Esophagus squamous epithelium (tissue), 4 donors: ENCODE measurements at regions not wholly inside any gene's neighbourhood (a gene's known extent, or its start where the extent isn't known, plus 50 kb on each side); places are given as distances from the start of the nearest gene placed in this dataset.
"Not testable (repeated sequence)": the region's sequence is repeated elsewhere in the genome, so short reads cannot be mapped to it uniquely, and the experiment has no call there.

Experiments used
- POLR2A ChIP-seq, 4 donors: fragments of 450-650 bp; IDR thresholded peaks; one replicate each; pipeline ENCODE4 v1.6.1; 2017; ENCODE audit warnings: antibody characterized with exemption in 4 of 4, mild to moderate bottlenecking in 4 of 4, moderate library complexity in 3 of 4
- TF ChIP-seq, protein P1 (sequence below), 6 experiments: fragments of 450-650 bp in 4 of 6; fragments of 200-600 bp in 2 of 6; sonication (generic) in 2 of 6; IDR thresholded peaks; one replicate each; pipeline ENCODE4 v1.5.1; 2016 to 2019; ENCODE audit warnings: antibody characterized with exemption in 6 of 6, mild to moderate bottlenecking in 4 of 6, moderate library complexity in 4 of 6

DNA sequence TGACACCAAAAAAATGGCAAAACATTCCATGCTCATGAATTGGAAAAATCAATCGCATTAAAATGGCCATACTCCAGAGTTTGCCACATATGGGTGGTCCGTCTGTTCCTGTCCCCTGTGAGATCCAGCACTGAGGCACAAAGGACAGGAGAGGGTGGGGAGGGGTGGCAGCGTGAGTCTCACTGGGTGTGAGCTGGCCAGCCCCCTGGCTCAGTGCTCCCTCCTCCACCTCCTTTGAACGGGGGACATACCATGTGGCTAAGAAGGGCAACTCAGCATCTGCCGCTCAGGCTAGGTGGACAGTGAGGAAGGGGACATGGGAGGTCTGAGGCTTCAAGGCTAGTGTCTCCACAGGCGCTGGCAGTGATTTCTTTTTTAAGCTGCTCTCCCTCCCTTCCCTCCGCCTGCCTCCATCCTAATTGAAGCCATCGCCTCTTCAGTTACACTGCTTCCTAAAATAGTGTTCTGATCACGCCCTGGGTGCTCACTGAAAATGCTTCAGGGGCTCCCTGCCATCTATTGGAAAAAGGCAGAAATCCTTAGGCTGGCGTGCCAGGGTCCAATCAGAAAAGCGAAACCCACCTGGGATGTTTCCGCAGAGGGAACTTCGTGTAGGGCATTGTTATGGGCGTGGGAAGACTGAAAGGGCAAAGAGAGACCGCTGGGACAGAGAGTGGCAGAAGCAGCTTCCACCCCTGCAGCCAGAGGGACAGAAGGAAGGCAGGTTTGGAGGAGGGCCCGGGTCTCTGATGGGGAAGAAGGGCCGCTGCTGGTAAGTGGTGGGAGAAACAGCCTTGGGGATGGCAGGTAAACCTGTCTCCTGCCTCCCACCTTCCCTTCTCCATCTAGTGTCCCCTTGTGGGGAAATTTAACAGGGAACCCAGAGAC lies 75.8 kb downstream of the TBC1D28 start:
- TF ChIP-seq, protein P1, sequence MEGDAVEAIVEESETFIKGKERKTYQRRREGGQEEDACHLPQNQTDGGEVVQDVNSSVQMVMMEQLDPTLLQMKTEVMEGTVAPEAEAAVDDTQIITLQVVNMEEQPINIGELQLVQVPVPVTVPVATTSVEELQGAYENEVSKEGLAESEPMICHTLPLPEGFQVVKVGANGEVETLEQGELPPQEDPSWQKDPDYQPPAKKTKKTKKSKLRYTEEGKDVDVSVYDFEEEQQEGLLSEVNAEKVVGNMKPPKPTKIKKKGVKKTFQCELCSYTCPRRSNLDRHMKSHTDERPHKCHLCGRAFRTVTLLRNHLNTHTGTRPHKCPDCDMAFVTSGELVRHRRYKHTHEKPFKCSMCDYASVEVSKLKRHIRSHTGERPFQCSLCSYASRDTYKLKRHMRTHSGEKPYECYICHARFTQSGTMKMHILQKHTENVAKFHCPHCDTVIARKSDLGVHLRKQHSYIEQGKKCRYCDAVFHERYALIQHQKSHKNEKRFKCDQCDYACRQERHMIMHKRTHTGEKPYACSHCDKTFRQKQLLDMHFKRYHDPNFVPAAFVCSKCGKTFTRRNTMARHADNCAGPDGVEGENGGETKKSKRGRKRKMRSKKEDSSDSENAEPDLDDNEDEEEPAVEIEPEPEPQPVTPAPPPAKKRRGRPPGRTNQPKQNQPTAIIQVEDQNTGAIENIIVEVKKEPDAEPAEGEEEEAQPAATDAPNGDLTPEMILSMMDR (IDR thresholded peaks at IDR 0.05): not testable (repeated sequence)
- not testable (repeated sequence) for TF ChIP-seq POLR2A (IDR thresholded peaks at IDR 0.05)
